ENCODE measurements at regions not wholly inside any gene's neighbourhood (a gene's known extent, or its start where the extent isn't known, plus 50 kb on each side); places are given as distances from the start of the nearest gene placed in this dataset.
"Not testable (repeated sequence)": the region's sequence is repeated elsewhere in the genome, so short reads cannot be mapped to it uniquely, and the experiment has no call there.

DNA sequence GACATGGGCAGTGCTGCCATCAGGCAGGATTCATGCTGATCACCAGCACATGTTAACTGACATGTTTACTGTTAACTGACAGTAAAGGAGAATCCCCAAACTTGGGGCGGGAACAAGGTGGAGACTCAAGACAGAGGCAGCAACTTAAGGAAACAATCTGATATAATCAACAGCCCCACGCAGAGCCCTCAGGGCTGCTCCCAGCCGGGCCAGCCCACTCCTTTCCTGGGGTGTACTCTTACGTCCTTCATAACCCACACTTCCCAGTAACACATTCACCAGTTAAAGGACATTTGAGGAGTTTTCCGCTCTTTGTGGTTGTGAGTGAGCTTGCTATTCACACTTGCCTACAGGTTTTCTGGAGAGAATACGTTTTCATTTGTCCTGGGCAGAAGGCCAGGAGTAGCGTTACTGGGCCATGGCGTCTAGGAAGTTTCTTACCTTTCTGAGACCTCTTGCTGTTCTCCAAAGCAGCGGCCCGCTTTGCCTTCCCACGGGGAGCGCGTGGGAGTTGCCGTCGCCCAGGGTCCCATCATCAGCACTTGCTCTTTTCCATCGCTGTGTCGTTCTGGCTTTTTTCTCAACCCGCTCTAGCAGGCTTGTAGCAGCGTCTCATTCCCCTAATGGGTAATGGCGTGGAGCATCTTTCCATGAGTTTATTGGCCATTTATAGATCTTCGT is 56.4 kb downstream of the FOXF2 start:
- no peak for DNase-seq (ENCODE audit: low read depth, low spot score)

DNA sequence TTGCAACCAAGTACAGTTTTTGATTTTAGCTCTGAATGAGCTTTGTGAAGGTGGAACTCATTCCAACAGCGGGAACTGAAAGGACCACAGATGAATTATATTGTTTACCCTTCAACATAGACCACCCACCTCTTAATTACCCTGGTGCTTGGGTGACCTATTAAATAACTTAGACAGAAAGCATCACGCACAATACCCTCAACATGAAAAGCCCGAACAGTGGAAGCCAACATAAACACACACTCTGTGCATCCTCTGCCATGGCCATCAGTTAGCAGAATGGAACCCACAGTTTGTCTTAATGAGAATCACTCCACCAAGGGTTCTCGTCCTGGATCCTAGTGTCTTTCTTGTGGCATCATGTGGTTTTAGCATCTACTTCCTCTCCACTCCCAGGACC is 60.5 kb downstream of the FOXF2 start:
- no peak for DNase-seq (ENCODE audit: low read depth, low spot score)

DNA sequence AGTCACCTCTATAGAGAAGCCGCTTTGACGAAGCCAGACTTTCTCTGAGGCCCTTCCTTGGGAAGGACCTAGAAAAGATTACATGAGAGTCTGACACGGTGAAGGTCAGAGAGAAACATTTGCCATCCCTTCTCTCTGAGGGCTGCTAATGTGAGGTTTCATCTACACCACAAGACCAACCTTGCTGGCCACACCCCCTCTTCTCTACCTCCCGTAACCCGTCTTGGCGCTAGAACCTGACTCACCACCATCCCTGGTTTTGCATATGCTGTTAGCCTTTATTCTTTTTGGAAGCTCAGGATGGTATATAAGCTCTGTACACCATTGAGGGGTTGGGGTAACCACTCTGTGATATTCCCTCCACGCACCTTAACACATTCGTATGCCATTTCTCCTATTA is 63.6 kb downstream of the FOXF2 start:
- no peak for DNase-seq (ENCODE audit: low read depth, low spot score)

DNA sequence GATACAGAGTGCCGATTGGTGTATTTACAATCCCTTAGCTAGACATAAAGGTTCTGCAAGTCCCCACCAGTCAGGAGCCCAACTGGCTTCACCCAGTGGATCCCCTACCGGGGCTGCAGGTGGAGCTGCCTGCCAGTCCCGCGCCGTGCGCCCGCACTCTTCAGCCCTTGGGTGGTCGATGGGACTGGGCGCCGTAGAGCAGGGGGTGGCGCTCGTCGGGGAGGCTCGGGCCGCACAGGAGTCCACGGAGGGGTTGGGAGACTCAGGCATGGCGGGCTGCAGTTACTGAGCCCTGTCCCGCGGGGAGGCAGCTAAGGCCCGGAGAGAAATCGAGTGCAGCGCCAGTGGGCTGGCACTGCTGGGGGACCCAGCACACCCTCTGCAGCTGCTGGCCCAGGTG is 67.4 kb downstream of the FOXF2 start:
- not testable (repeated sequence) for DNase-seq (ENCODE audit: low read depth, low spot score)

DNA sequence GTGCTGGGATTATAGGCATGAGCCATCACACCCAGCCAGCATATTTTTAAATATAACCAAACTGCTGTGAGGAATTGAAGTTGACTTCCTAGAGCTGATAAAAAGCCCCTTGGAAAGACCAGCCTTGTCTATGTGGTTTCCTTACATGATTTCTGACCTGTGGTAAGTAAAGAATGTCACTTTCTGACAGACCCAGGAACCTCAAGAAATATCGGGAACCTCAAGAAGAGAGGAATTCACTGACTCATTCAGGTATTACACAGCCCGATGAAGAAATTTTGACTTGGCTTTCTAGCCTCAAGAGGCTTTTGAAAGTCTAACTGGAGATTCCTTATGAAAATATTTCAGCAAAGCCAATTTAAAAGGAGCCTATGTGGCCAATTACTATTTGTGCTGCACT is 71.8 kb downstream of the FOXF2 start:
- DNase-seq (ENCODE audit: low read depth, low spot score): no peak

DNA sequence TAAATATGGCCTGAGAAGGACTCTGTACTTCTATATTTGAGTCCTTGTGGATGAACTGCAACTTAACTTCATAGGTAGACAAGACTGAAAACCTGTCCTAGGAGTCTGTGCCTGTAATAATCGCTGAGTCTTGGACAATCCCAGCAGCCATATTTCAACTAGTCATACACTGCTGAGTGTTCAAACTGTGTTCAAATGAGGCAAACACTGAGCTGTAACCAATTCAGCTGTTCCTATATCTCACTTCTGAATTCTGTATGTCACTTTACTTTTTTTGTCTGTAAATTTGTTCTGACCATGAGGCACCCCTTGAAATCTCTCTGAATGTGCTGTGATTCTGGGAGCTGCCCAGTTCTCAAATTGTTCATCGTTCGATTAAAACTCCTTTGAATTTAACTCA is 72.4 kb downstream of the FOXF2 start:
- DNase-seq (ENCODE audit: low read depth, low spot score): no peak

DNA sequence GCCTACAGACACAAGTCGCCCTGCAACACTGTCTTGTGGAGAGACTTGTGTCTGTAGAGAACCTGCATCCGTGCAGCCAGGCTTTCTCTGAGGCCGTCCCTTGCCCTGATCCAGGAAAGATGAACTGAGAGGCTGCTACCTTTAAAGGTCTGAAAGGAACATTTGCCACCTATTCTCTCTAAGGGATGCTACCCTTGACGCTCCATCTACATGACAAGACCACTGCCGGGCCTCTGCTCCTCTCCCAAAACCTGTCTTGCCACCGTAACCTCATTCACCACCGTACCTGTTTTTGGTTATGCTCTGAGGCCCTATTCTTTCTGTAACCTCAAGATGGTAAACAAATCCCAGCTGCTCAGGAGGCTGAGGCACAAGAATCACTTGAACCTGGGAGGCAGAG is 73.9 kb downstream of the FOXF2 start:
- DNase-seq (ENCODE audit: low read depth, low spot score): no peak

DNA sequence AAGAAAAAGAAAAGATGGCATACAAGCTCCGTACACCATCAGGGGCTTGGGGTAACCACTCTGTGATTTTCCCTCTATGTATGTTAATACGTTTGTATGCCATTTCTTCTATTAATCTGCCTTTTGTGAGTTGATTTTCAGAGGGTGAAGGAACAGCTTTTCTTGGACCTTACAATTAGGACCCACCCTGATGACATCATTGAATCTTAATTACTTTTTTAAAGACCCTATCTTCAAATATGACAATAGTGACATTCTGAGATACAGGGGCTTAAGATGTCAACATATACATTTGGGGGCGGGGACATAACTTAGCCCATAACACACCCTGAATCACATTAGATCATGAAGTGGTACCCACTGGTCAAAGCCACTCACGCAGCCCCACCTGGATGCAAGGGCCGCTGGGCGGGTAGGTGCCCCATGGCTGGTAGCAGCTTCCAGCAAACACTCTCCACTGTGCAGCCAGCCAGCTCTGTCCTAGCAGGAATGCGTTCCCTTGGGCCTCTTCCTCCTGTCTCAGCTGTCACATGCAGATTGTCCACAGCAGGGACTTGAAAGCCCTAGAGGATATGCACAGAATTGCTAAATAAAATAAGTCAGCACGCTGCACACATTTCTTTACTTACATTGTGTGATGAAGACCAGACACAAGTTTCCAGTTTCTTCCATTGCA is 74.5 kb downstream of the FOXF2 start:
- DNase-seq (ENCODE audit: low read depth, low spot score): no peak

DNA sequence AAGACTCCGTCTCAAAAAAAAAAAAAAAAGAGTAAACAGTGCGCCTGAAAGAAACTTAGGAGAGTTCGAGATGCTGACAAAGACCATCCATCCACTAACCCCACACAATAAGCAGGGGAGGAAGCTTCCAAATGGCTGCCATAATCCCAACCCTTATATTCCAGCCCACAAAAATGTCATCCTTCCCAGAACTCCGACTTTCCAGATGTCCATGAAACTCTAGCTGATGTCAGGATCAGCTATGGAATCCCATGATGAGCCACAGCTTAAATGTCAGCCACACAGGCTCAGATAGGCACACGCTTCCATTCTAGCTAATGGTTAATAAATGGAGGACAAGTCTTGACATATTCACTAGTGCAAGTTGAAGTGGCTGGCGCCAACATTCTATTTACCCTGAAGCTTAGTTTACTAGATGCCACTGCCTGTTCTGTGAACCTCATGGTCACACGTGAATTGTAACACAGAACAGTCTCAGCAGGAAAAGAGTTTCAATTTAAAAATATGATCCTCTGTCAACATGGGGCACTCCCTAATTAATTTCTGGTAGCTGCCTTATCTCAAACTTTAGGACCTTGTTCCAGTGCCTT is 75.5 kb downstream of the FOXF2 start:
- DNase-seq (ENCODE audit: low read depth, low spot score): no peak

DNA sequence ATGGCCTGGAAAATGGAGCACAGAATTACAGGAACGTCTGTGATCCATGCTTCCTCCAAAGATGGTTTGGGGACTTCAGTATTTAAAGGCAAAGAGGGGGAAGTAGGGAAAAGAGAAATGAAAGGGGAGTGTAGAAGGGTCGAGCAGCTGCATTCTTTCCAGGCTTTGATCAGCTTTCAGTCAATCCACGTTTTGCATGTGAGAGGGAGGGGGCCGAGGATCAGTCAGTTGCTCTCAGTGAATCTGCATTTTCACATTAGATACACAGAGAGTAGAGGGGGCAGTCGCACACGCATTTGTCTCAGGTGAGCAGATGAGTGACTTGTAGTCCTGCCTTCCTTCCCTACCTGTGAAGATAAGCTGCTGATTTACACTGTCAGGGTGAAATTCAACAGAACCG is 78.8 kb downstream of the FOXF2 start:
- DNase-seq (ENCODE audit: low read depth, low spot score): no peak

DNA sequence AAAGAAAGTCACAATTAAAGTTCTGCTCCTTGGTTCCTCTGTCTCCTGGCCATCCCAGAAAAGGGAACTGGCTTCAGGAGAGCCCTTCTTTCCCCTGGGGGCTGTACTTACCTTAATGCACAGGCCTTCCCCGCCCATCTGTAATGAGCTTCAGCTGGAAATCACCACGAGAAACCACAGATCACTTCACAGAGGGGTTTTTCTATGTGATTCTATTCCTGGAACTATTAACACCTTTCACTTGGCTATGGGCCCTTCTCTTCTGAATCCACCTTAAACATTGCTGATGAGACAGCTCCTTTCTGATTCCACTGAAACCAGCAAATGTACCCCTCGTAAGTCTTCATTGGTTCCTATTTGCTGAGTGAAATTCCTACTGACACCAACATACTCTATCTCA is 80.7 kb downstream of the FOXF2 start:
- DNase-seq (ENCODE audit: low read depth, low spot score): no peak

DNA sequence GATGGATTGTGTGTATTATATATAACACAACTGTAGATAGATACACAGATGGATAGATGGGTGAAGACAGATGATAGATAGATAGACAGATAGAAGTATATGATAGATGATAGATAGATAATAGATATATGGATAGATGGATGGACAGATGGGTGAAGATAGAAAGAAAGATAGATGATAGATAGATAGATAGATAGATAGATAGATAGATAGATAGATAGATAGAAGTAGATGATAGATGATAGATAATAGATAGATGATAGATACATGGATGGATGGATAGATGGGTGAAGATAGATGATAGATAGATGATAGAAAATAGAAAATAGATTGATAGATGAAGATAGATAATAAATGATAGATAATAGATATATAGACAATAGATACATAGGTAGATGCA is 83.3 kb downstream of the FOXF2 start:
- no peak for DNase-seq (ENCODE audit: low read depth, low spot score)

DNA sequence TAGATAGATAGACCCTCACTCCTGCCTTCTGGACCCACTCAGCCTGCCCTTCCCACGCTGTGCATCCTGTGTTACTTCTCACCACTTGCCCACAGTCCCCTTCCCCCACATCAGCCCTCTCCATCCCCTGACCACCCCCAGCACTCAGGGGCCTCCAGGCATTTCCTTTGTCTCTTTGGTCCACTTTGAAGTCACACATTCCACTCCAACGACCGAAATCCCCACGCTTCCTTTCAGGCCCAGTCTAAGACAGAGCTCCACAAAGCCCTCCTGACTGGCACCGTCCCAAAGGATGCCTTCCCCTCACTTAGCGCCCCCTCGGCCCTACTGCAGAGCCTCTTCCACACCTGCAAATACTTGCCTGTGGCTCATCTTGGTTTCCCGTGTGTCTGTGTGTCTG is 83.8 kb downstream of the FOXF2 start:
- DNase-seq (ENCODE audit: low read depth, low spot score): no peak

DNA sequence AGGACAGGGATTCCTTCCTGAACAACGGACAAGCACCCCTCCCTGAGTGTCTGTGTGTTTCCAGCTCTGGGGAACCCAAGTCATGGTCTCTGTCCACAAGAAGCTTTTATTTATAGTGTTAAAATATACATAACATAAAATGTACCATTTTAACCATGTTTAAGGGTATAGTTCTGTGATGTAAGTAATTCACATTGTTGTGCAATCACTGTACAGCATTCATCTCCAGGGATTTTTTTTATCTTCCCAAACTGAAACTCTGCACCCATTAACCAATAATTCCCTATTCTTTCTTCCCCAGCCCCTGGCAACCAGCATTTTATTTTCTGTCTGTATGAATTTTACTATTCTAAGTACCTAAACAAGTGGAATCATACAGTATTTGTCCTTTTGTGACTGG is 84.2 kb downstream of the FOXF2 start:
- DNase-seq (ENCODE audit: low read depth, low spot score): no peak

DNA sequence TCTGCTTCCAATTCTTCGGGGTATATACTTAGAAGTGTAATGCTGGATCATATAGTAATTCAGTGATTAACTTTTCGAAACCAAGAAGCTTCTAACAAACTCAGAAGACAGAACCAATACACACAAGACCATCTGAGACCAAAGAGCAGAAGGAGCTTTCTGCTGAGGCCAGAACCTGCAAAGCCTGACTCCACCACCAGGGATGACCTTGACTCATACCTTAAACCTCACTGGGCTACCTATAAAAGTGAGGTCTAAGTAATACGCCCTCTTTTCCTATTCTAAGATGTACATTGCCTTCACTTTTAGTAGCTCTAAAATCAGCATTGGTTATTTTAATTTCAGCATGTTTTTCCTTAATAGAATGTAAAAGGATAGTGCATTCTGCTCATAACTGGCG is 84.8 kb downstream of the FOXF2 start:
- no peak for DNase-seq (ENCODE audit: low read depth, low spot score)

DNA sequence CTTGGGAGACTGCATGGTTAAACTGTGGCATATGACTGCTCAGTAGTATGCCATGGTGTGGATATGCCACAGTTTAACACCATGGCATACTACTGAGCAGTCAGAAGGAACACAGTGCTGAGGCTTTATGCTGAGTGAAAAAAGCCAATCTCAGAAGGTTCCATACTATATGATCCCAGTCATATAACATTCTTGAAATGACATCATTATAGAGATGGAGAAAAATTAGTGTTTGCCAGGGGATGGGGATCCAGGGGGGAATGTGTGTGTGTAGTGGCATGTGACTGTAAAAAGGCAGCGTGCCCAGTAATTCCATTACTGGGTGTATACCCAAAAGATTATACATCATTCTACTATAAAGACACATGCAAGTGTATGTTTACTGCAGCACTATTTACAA is 85.8 kb downstream of the FOXF2 start:
- DNase-seq (ENCODE audit: low read depth, low spot score): no peak

DNA sequence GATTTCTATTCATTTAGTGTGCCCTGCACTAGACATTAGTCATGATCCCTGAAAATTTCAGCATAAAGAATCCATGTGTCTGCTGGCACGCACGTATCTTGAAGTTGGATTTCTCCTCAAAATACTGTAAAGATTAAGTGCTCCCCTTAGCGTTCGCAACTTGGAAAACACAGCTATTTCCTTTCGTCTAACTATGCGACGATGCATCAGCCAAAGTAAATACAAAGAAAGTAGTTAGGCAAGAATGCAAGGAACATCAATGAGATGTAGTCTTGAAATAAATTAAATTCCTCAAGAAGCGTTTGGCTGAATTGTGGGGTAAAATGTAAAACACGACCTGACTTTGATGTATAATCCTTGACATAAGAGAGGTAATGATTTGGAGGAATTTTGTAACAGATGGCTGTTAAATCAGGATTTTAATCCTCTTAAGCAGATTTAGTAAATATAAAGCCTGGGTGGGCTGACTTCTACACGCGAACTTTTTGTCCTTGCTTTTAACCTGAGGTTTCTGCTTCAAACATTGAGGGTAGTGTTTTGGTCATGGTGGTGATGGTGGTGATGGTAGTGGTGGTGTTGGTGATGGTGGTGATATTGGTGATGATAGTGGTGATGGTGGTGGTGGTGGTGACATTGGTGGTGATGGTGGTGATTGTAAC is 88.2 kb downstream of the FOXF2 start:
- no peak for DNase-seq (ENCODE audit: low read depth, low spot score)

DNA sequence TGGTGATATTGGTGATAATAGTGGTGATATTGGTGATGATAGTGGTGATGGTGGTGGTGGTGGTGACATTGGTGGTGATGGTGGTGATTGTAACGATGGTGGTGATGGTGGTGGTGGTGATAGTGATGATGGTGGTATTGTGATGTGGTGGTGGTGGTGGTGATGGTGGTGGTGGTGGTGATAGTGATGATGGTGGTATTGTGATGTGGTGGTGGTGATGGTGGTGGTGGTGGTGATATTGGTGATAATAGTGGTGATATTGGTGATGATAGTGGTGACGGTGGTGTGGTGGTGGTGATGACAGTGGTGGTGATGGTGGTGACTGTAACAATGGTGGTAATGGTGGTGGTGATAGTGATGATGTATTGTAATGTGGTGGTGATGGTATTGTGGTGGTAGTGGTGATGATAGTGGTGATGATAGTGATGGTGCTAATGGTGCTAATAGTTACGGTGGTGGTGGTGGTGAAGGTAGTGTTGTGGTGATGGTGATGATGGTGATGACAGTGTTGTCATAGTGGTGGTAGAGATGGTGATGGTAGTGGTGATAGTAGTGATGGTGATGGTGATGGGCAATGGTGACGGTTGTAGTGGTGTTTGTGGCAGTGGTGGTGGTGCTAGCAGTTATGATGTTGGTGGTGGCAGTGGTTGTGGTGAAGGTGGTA is 88.9 kb downstream of the FOXF2 start:
- DNase-seq (ENCODE audit: low read depth, low spot score): not testable (repeated sequence)

DNA sequence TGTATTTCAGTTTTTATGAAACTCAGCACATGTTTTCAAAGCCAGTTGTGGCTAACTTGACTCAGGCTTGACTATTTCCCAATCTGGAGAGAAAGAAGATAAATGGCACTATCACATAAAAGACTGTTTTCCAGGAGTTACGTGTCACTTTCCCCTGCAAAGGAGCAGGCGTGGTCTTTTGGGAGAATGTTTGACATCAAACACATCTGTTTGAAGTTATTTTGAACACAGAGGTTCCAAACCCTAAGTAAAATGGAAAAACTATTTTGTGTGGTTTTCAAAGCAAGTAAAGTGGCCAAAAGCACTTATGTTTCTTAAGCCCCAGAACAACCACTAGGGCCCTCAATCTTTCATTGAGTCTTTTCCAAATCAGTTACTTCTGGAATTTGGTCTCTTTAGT is 89.7 kb downstream of the FOXF2 start:
- DNase-seq (ENCODE audit: low read depth, low spot score): no peak

DNA sequence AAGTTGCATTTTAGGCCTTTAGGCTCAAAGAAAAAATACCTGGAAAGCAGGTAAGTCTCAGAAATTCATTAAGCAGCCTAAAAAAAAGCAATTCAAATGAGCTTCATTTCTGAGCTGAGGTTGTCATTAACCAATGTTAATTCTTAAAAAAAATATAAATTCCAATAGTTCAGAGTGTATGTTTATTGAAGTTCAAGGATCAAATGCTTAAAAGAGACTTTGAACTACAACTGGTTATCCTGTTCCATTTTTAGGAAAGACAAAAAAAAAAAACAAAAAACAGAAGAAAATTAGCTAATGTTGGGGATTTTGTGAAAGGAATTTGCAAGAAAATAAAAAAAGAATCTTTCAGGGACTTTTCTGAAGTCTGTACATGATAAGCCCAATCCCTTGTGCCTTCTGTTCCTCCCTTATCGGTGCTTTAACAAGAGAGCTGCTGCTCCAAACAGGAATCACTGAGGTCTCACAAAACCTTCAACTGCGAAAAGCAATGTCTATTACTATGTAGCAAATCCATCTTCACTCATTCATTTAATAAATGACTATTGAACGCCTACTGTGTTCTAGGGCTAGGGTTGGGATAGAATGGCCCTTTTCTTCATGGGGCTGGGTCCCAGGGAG is 90.3 kb downstream of the FOXF2 start:
- DNase-seq (ENCODE audit: low read depth, low spot score): no peak

DNA sequence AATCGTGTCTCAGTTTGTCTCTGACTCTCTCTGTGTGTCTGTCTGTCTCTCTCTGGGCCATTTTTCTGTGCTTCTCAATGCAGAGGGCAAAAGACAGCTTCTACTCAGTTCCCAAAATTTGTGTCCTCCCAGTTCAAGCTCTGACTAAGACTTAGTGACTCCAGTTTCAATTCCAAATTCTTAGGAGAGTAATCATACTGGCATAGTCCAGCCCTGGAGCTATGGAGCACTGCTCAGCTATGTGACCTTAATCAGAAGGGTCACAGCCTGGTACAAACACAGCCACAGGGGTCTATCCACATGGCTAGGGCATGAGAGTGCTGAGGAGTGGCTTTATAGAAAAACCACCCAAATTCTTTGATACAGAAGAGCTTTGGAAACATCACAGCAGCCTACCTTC is 91.9 kb downstream of the FOXF2 start:
- no peak for DNase-seq (ENCODE audit: low read depth, low spot score)

Data from activated naive CD8-positive, alpha-beta T cell treated with anti-CD3 and anti-CD28 coated beads, Interleukin-2, amount 50 U/mL, for 16 hours (primary cell).